GM18909 (cell line): ENCODE measurements at regions not wholly inside any gene's neighbourhood (a gene's known extent, or its start where the extent isn't known, plus 50 kb on each side); places are given as distances from the start of the nearest gene placed in this dataset.

Experiments used
- ATAC-seq: cut with Tn5 transposase; IDR thresholded peaks from one replicate; pipeline ENCODE4 v1.9.1; 2021; ENCODE audit warnings: mild to moderate bottlenecking; ENCODE audit not compliant: unreplicated experiment, poor library complexity

GRCh38 chr3:116767726-116768125 lies 58.1 kb downstream of the TUSC7 start:
- no peak for ATAC-seq

GRCh38 chr3:116770815-116771450 lies 61.4 kb downstream of the TUSC7 start:
- ATAC-seq: peak; percentile 99

GRCh38 chr3:116776880-116777785 lies 67.6 kb downstream of the TUSC7 start:
- ATAC-seq: no peak

GRCh38 chr3:116785226-116785625 lies 75.6 kb downstream of the TUSC7 start:
- no peak for ATAC-seq

GRCh38 chr3:116802651-116803050 lies 93.1 kb downstream of the TUSC7 start:
- no peak for ATAC-seq

GRCh38 chr3:116806351-116806750 lies 96.8 kb downstream of the TUSC7 start:
- ATAC-seq: no peak

- ATAC-seq: no peak
These were observed 99.1 kb downstream of the TUSC7 start for GRCh38 chr3:116808725-116809124.

GRCh38 chr3:116809208-116809607 lies 99.6 kb downstream of the TUSC7 start:
- no peak for ATAC-seq

GRCh38 chr3:116811754-116812153 lies 102.2 kb downstream of the TUSC7 start:
- ATAC-seq: no peak

GRCh38 chr3:116812949-116813348 lies 103.4 kb downstream of the TUSC7 start:
- no peak for ATAC-seq

GRCh38 chr3:116815321-116815720 lies 105.7 kb downstream of the TUSC7 start:
- no peak for ATAC-seq

GRCh38 chr3:116815831-116816588 lies 106.4 kb downstream of the TUSC7 start:
- no peak for ATAC-seq

- no peak for ATAC-seq
These were observed 111.8 kb downstream of the TUSC7 start for GRCh38 chr3:116821371-116821770.

- no peak for ATAC-seq
These were observed 114.6 kb downstream of the TUSC7 start for GRCh38 chr3:116824208-116824607.

GRCh38 chr3:116833202-116833601 lies 123.6 kb downstream of the TUSC7 start:
- ATAC-seq: no peak

- ATAC-seq: no peak
These were observed 125.2 kb downstream of the TUSC7 start for GRCh38 chr3:116834816-116835215.

GRCh38 chr3:116835658-116836057 lies 126.1 kb downstream of the TUSC7 start:
- ATAC-seq: no peak

- no peak for ATAC-seq
These were observed 126.7 kb downstream of the TUSC7 start for GRCh38 chr3:116836286-116836685.

GRCh38 chr3:116837483-116837882 lies 127.9 kb downstream of the TUSC7 start:
- no peak for ATAC-seq

GRCh38 chr3:116841003-116841735 lies 131.6 kb downstream of the TUSC7 start:
- ATAC-seq: no peak
